Heart right ventricle (tissue), 16 donors: ENCODE measurements at regions not wholly inside any gene's neighbourhood (a gene's known extent, or its start where the extent isn't known, plus 50 kb on each side); places are given as distances from the start of the nearest gene placed in this dataset.

ENCODE experiments used
- ATAC-seq, 8 donors: fragments of 200-7000 bp; cut with Tn5 transposase; one replicate each; pipeline ENCODE4 v1.9.1; 2020; ENCODE audit warnings: mild to moderate bottlenecking in 8 of 8, moderate library complexity in 8 of 8, moderate number of reproducible peaks in 1 of 8
- DNase-seq, 2 donors: peaks; one replicate each; pipeline ENCODE4 v3.0.0-alpha.2; 2020
- H3K27ac ChIP-seq, 10 donors: fragments of 200-600 bp; sonication (generic) in 2 of 10; one replicate each; pipeline versions ENCODE4 v1.5.0 to v1.8.0; 2020 to 2022; ENCODE audit warnings: mild to moderate bottlenecking in 3 of 10
- H3K27me3 ChIP-seq, 7 donors: fragments of 200-600 bp; one replicate each; pipeline ENCODE4 v1.8.0; 2021 to 2022; ENCODE audit warnings: mild to moderate bottlenecking in 2 of 7
- H3K36me3 ChIP-seq, 9 donors: fragments of 200-600 bp; sonication (generic) in 1 of 9; one replicate each; pipeline versions ENCODE4 v1.5.0 to v1.8.0; 2020 to 2022; ENCODE audit warnings: mild to moderate bottlenecking in 2 of 9
- H3K4me1 ChIP-seq, 9 donors: fragments of 200-600 bp; sonication (generic) in 1 of 9; one replicate each; pipeline versions ENCODE4 v1.5.0 to v1.8.0; 2020 to 2022; ENCODE audit warnings: mild to moderate bottlenecking in 4 of 9
- H3K4me3 ChIP-seq, 10 donors: fragments of 200-600 bp; sonication (generic) in 2 of 10; one replicate each; pipeline versions ENCODE4 v1.5.0 to v1.8.0; 2020 to 2022; ENCODE audit warnings: mild to moderate bottlenecking in 7 of 10, moderate library complexity in 2 of 10
- H3K9me3 ChIP-seq, 11 donors: fragments of 200-600 bp in 10 of 11; sonication (generic) in 2 of 11; one replicate each; pipeline versions ENCODE4 v1.5.0 to v1.8.0; 2013 to 2022; ENCODE audit warnings: mild to moderate bottlenecking in 2 of 11, control low read depth in 1 of 11, moderate library complexity in 1 of 11
- WGBS, 2 donors: extraction: QIAGEN DNeasy Blood & Tissue Kit; methylation state at CpG; one replicate each; pipeline ENCODE4 v1.1.7; 2013; ENCODE audit warnings: inconsistent platforms in 1 of 2; 5-methylcytosine and 5-hydroxymethylcytosine counted together
- intact Hi-C, 10 donors: fragments of 100-400 bp; cut with DNase I; formaldehyde crosslinking; loops; one replicate each; pipeline versions ENCODE4 v1.11.1 to v1.14.2; 2022
- TF ChIP-seq, protein P1 (sequence below), 9 donors: fragments of 200-600 bp; sonication (generic) in 2 of 9; IDR thresholded peaks; one replicate each; pipeline versions ENCODE4 v1.5.0 to v1.8.0; 2021 to 2022; ENCODE audit warnings: antibody characterized with exemption in 9 of 9, mild to moderate bottlenecking in 5 of 9, moderate library complexity in 1 of 9
- donor health status: Arrhythmogenic right ventricular cardiomyopathy.
- donor health status: ischemic (EF 13 %, LVEDD 7.1; RV severe dilation, severe dysfunction).
- donor health status: healthy with polysubstance abuse.
- donor health status: DM: no; HTN: yes; CAD: no.
- donor health status: DM: no; HTN: no; CAD: no.
- donor health status: ischemic (EF 25% LVEDD 6.9; RV normal size, moderate dysfunction).
- donor health status: ischemic (EF 25% LVEDD 5.7; RV mildly dilated, moderate dysfunction).
- donor health status: healthy.
- donor health status: DM: yes; HTN: yes; CAD: no.
- donor health status: Ischemic cardiomyopathy.
- donor health status: ischemic (EF 35%, LVEDD 5.7; RV mildly dilated, moderate dysfunction).
- donor health status: nonischemic (EF 11% LVEDD 7.7; RV severe dilation, severe dysfunction).
- donor health status: DM: yes; HTN: yes; CAD: no.
- donor health status: PGD.
- donor health status: ischemic (EF 29% LVEDD 5.4; RV normal size, mild dysfunction).
- donor health status: nonischemic (EF 23%, LVEDD 6.1; RV moderate dilation, normal function).

DNA sequence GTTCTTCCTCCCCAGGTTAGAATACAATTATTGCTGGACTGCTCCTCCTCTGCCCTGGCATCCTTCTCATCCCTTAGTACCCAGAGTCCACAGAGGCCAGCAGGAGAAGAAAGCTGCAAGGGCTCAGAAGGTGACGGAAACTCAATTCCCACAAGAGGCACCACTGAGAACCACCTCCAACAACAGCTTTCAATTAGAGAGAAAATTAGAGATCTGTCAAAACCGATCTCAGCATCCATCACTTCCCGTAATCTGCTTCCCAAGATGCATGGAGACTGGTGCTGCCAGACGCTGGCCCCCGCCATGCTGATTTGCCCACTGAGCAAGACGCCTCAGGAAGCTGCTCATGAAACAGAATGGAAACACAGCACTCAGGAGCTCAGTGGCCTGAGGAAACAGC, 135.0 kb upstream of the PRICKLE2 start:
- Histone ChIP-seq H3K36me3 (no peaks in the 10 kb centered on the region), H3K27me3 (no peaks in the 10 kb centered on the region), H3K4me3 (no peak overlapping the region), H3K27ac (no peak overlapping the region), H3K9me3 (no peaks in the 10 kb centered on the region), H3K4me1 (peaks cover 0 to 30% (median 10%) of the 10 kb centered on the region in 9 donors)
- DNase-seq (no peak), ATAC-seq (no peak)
- TF ChIP-seq, protein P1, sequence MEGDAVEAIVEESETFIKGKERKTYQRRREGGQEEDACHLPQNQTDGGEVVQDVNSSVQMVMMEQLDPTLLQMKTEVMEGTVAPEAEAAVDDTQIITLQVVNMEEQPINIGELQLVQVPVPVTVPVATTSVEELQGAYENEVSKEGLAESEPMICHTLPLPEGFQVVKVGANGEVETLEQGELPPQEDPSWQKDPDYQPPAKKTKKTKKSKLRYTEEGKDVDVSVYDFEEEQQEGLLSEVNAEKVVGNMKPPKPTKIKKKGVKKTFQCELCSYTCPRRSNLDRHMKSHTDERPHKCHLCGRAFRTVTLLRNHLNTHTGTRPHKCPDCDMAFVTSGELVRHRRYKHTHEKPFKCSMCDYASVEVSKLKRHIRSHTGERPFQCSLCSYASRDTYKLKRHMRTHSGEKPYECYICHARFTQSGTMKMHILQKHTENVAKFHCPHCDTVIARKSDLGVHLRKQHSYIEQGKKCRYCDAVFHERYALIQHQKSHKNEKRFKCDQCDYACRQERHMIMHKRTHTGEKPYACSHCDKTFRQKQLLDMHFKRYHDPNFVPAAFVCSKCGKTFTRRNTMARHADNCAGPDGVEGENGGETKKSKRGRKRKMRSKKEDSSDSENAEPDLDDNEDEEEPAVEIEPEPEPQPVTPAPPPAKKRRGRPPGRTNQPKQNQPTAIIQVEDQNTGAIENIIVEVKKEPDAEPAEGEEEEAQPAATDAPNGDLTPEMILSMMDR (IDR thresholded peaks at IDR 0.05), result no peak
- intact Hi-C loops, result no loop called here
- 84 to 89% methylated on average over 6 of the region's 6 CpGs for WGBS, 2 donors

DNA sequence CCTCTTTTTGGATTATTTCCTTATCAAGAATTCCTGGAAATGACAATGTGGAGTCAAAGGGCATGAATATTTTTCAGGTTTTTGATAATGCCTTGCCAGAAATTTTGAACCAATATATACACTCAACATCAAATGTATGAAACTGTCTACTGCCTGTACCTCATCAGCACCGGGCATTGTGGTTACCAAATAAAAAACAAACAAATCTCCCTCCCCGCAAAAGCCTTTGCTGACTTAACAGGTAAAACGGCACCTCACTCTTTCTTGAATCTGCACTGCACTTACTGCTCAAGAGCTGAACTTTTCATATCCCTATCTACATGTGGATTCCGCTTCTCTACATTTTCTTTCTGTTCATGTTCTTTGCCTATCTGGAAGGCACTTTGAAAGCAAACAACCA, 134.5 kb upstream of the PRICKLE2 start:
- Histone ChIP-seq H3K4me1 (peaks cover 0 to 35% (median 10%) of the 10 kb centered on the region in 9 donors), H3K36me3 (no peaks in the 10 kb centered on the region), H3K9me3 (no peaks in the 10 kb centered on the region), H3K27me3 (no peaks in the 10 kb centered on the region), H3K27ac (no peak overlapping the region), H3K4me3 (no peak overlapping the region)
- WGBS, 2 donors, result 83 to 85% methylated on average over 4 of the region's 4 CpGs
- TF ChIP-seq, protein P1 (IDR thresholded peaks at IDR 0.05), result no peak
- intact Hi-C loops, result no loop called here
- DNase-seq (no peak), ATAC-seq (no peak)

DNA sequence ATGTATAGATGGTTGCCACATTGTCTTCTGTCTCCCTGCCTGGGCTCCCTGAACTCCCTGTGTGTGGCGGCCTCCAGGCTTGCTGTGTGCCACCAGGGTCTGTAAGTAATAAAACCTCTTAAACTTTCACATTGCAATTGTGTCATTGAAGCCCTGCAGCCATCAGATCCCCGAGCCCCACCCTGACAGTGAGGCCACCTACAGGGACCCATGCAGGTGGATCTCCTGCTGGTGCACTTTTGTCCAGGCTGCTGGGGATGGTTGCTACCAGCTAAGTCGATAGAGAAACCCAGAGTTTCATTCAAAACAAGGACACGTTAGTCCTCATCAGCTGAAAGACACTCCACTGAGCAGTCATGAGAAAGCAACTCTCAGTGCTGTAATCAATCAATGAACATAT, 133.6 kb upstream of the PRICKLE2 start:
- WGBS, 2 donors, result 80 to 85% methylated on average over 4 of the region's 4 CpGs
- no peak for DNase-seq
- intact Hi-C loops, result no loop called here
- TF ChIP-seq, protein P1 (IDR thresholded peaks at IDR 0.05), result no peak
- Histone ChIP-seq H3K4me1 (peaks cover 0 to 37% (median 10%) of the 10 kb centered on the region in 9 donors), H3K36me3 (no peaks in the 10 kb centered on the region), H3K27ac (no peak overlapping the region), H3K27me3 (no peaks in the 10 kb centered on the region), H3K4me3 (no peak overlapping the region), H3K9me3 (no peaks in the 10 kb centered on the region)
- ATAC-seq, result no peak

DNA sequence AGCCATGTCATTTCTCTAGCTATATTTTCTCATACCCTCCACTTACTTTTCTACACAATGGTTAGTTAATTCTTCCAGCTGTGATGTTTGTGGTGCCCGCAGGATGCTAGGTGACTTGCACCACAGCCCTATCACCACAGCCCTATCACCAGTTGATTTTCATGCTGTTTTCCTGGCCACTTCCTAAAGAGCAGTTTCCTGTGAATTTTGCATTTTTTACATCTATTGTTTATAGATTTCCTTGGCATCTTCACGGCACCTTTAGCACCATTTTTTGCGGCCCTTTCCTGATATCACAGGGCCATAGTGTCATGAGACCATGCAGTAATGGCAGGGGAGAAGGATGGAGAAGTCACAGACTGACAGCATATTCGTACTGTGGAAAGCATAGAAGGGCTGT, 132.9 kb upstream of the PRICKLE2 start:
- 52 to 58% methylated on average over 4 of the region's 4 CpGs for WGBS, 2 donors
- intact Hi-C loops, result no loop called here
- TF ChIP-seq, protein P1 (IDR thresholded peaks at IDR 0.05), result no peak
- H3K4me3 ChIP-seq, result no peak overlapping the region
- ATAC-seq, result no peak
- DNase-seq, result no peak
- H3K27me3 ChIP-seq, result no peaks in the 10 kb centered on the region
- no peaks in the 10 kb centered on the region for H3K36me3 ChIP-seq
- peaks cover 0 to 37% (median 14%) of the 10 kb centered on the region in 9 donors for H3K4me1 ChIP-seq
- no peaks in the 10 kb centered on the region for H3K9me3 ChIP-seq
- H3K27ac ChIP-seq, result no peak overlapping the region

DNA sequence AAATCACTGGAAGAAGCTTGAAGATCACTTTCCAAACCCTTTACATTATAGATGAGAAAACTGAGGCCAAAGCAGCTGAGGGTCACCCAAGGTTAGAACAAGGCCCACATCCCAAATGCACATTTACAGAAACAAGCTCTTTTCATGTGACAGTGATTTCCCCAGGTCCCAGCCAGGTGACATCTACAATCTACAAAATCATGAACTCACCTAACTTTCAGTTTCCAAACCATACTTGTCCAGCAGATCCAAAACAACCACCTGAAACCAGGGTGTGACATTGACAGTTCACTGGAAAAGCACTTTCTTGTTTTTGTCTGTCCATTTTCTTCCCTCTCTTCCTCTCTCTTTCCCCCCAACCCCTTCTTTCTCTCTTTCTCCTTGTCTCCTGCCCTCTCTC, 132.2 kb upstream of the PRICKLE2 start:
- Histone ChIP-seq H3K4me1 (peaks cover 0 to 44% (median 18%) of the 10 kb centered on the region in 9 donors), H3K27me3 (no peaks in the 10 kb centered on the region), H3K36me3 (no peaks in the 10 kb centered on the region), H3K4me3 (no peak overlapping the region), H3K9me3 (no peaks in the 10 kb centered on the region), H3K27ac (no peak overlapping the region)
- intact Hi-C loops, result no loop called here
- ATAC-seq (no peak), DNase-seq (no peak)
- TF ChIP-seq, protein P1 (IDR thresholded peaks at IDR 0.05), result no peak
